GM23338 (cell line): ENCODE measurements at regions not wholly inside any gene's neighbourhood (a gene's known extent, or its start where the extent isn't known, plus 50 kb on each side); places are given as distances from the start of the nearest gene placed in this dataset.

Experiments
- ATAC-seq: fragments of 200-7000 bp; cut with Tn5 transposase; 3 replicates; pipeline ENCODE4 v1.9.1; 2020
- DNase-seq: peaks from one replicate; pipeline ENCODE4 v3.0.0-alpha.2; 2015; ENCODE audit warnings: low spot score
- H2AFZ ChIP-seq: fragments of 200-600 bp; sonication (generic); 2 replicates; pipeline ENCODE4 v1.8.0; 2016; ENCODE audit warnings: antibody characterized with exemption, mild to moderate bottlenecking, moderate library complexity
- H3F3A ChIP-seq: fragments of 200-600 bp; sonication (generic); replicated peaks from 2 replicates; pipeline ENCODE4 v1.8.0; 2017; ENCODE audit warnings: antibody characterized with exemption, mixed run types, low read depth
- H3K27ac ChIP-seq: fragments of 200-600 bp; sonication (generic); 2 replicates; pipeline ENCODE4 v1.6.1; 2016; ENCODE audit warnings: low read depth
- H3K27me3 ChIP-seq: fragments of 200-600 bp; sonication (generic); 2 replicates; pipeline ENCODE4 v1.8.0; 2016; ENCODE audit warnings: mild to moderate bottlenecking, mixed run types, moderate library complexity; ENCODE audit not compliant: insufficient read depth
- H3K36me3 ChIP-seq: fragments of 200-600 bp; sonication (generic); 2 replicates; pipeline ENCODE4 v1.8.0; 2016; ENCODE audit warnings: mild to moderate bottlenecking; ENCODE audit not compliant: insufficient read depth
- H3K4me1 ChIP-seq: fragments of 200-600 bp; sonication (generic); 2 replicates; pipeline ENCODE4 v1.8.0; 2016; ENCODE audit warnings: mild to moderate bottlenecking, moderate library complexity; ENCODE audit not compliant: insufficient read depth
- H3K4me2 ChIP-seq: fragments of 200-600 bp; sonication (generic); 2 replicates; pipeline ENCODE4 v1.7.1; 2017; ENCODE audit warnings: mixed run types
- H3K4me3 ChIP-seq: fragments of 200-600 bp; sonication (generic); 2 replicates; pipeline ENCODE4 v1.6.1; 2016; ENCODE audit warnings: mixed run types
- H3K79me2 ChIP-seq: fragments of 200-600 bp; sonication (generic); replicated peaks from 2 replicates; pipeline ENCODE4 v1.8.0; 2017; ENCODE audit warnings: mild to moderate bottlenecking; ENCODE audit not compliant: insufficient read depth
- H3K9me2 ChIP-seq: fragments of 200-600 bp; sonication (generic); 2 replicates; pipeline ENCODE4 v1.8.0; 2017; ENCODE audit not compliant: insufficient read depth
- H4K20me1 ChIP-seq: fragments of 200-600 bp; sonication (generic); replicated peaks from 2 replicates; pipeline ENCODE4 v1.8.0; 2017; ENCODE audit warnings: mild to moderate bottlenecking; ENCODE audit not compliant: insufficient read depth
- H3K27ac Mint-ChIP-seq: 2 replicates; pipeline ENCODE4 v1.8.0; 2020; ENCODE audit warnings: inconsistent platforms, mild to moderate bottlenecking, moderate library complexity, mixed read lengths
- H3K27me3 Mint-ChIP-seq: 3 replicates; pipeline ENCODE4 v1.8.0; 2022; ENCODE audit warnings: low read depth, mild to moderate bottlenecking, moderate library complexity, mixed read lengths, inconsistent platforms; ENCODE audit not compliant: insufficient read depth, poor library complexity
- H3K36me3 Mint-ChIP-seq: 3 replicates; pipeline ENCODE4 v1.8.0; 2021; ENCODE audit warnings: low read depth, mild to moderate bottlenecking, inconsistent platforms, moderate library complexity, mixed read lengths
- H3K4me1 Mint-ChIP-seq: 3 replicates; pipeline ENCODE4 v1.8.0; 2020; ENCODE audit warnings: mild to moderate bottlenecking, inconsistent platforms, mixed read lengths
- H3K4me3 Mint-ChIP-seq: 3 replicates; pipeline ENCODE4 v1.8.0; 2021; ENCODE audit warnings: moderate library complexity, mild to moderate bottlenecking, inconsistent platforms, mixed read lengths
- H3K9me3 Mint-ChIP-seq: 3 replicates; pipeline ENCODE4 v1.8.0; 2020; ENCODE audit warnings: moderate library complexity, mild to moderate bottlenecking, inconsistent platforms, mixed read lengths
- EZH2 ChIP-seq: fragments of 200-600 bp; sonication (generic); IDR thresholded peaks from one replicate; pipeline ENCODE4 v1.8.0; 2017; ENCODE audit warnings: antibody characterized with exemption, mild to moderate bottlenecking, low read depth; ENCODE audit not compliant: unreplicated experiment
- STAT1 ChIP-seq: IDR thresholded peaks from one replicate; pipeline ENCODE4 v1.6.1; 2016; ENCODE audit warnings: antibody characterized with exemption; ENCODE audit not compliant: unreplicated experiment
- ZNF331 ChIP-seq: fragments of 250-450 bp; sonication (Bioruptor Pico); IDR thresholded peaks from 2 replicates; pipeline ENCODE4 v1.5.0; 2020; ENCODE audit warnings: low read depth, mild to moderate bottlenecking, moderate library complexity
- TF ChIP-seq, protein P1 (sequence below): IDR thresholded peaks from 2 replicates; pipeline ENCODE4 v1.6.1; 2016; ENCODE audit warnings: antibody characterized with exemption
- TF ChIP-seq, protein P2 (sequence below): fragments of 250-450 bp; sonication (Bioruptor Pico); IDR thresholded peaks from 2 replicates; pipeline ENCODE4 v1.5.0; 2020; ENCODE audit warnings: mild to moderate bottlenecking, moderate library complexity
- TF ChIP-seq, protein P3 (sequence below), 2 experiments: fragments of 200-600 bp in 1 of 2; sonication (generic) in 1 of 2; conservative IDR thresholded peaks; 2 replicates each; pipeline versions ENCODE4 v1.5.1 to v1.6.1; 2016 to 2017; ENCODE audit warnings: antibody characterized with exemption in 2 of 2, low read depth in 2 of 2, mild to moderate bottlenecking in 2 of 2, moderate library complexity in 1 of 2
- TF ChIP-seq, protein P4 (sequence below): IDR thresholded peaks from one replicate; pipeline ENCODE4 v1.6.1; 2018; ENCODE audit warnings: antibody characterized with exemption; ENCODE audit not compliant: unreplicated experiment

DNA sequence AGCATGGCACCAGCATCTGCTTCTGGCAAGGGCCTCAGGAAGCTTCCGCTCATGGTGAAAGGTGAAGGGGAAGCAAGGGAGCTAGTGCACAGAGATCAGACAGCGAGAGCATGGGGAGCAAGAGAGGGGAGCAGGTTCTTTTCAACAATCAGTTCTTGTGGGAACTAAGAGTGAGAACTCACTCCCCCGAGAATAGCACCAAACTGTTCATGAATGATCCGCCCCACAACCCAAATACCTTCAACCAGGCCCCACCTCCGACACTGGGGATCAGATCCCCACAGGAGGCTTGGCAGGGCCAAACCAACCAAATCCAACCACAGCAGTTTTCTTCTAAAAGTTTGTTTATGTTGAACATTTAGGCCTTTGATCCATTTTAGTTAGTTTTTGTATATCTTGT lies 69.7 kb upstream of the BHLHE23 start:
- no peak overlapping the region for H3K4me3 ChIP-seq
- Mint-ChIP-seq H3K4me3 (no peak overlapping the region), H3K27ac (no peak overlapping the region), H3K9me3 (peaks cover 12% of the 10 kb centered on the region), H3K36me3 (no peaks in the 10 kb centered on the region), H3K27me3 (peaks cover 25% of the 10 kb centered on the region), H3K4me1 (peaks cover 4% of the 10 kb centered on the region)
- TF ChIP-seq, protein P1, sequence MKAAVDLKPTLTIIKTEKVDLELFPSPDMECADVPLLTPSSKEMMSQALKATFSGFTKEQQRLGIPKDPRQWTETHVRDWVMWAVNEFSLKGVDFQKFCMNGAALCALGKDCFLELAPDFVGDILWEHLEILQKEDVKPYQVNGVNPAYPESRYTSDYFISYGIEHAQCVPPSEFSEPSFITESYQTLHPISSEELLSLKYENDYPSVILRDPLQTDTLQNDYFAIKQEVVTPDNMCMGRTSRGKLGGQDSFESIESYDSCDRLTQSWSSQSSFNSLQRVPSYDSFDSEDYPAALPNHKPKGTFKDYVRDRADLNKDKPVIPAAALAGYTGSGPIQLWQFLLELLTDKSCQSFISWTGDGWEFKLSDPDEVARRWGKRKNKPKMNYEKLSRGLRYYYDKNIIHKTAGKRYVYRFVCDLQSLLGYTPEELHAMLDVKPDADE = no peak
- TF ChIP-seq, protein P2, sequence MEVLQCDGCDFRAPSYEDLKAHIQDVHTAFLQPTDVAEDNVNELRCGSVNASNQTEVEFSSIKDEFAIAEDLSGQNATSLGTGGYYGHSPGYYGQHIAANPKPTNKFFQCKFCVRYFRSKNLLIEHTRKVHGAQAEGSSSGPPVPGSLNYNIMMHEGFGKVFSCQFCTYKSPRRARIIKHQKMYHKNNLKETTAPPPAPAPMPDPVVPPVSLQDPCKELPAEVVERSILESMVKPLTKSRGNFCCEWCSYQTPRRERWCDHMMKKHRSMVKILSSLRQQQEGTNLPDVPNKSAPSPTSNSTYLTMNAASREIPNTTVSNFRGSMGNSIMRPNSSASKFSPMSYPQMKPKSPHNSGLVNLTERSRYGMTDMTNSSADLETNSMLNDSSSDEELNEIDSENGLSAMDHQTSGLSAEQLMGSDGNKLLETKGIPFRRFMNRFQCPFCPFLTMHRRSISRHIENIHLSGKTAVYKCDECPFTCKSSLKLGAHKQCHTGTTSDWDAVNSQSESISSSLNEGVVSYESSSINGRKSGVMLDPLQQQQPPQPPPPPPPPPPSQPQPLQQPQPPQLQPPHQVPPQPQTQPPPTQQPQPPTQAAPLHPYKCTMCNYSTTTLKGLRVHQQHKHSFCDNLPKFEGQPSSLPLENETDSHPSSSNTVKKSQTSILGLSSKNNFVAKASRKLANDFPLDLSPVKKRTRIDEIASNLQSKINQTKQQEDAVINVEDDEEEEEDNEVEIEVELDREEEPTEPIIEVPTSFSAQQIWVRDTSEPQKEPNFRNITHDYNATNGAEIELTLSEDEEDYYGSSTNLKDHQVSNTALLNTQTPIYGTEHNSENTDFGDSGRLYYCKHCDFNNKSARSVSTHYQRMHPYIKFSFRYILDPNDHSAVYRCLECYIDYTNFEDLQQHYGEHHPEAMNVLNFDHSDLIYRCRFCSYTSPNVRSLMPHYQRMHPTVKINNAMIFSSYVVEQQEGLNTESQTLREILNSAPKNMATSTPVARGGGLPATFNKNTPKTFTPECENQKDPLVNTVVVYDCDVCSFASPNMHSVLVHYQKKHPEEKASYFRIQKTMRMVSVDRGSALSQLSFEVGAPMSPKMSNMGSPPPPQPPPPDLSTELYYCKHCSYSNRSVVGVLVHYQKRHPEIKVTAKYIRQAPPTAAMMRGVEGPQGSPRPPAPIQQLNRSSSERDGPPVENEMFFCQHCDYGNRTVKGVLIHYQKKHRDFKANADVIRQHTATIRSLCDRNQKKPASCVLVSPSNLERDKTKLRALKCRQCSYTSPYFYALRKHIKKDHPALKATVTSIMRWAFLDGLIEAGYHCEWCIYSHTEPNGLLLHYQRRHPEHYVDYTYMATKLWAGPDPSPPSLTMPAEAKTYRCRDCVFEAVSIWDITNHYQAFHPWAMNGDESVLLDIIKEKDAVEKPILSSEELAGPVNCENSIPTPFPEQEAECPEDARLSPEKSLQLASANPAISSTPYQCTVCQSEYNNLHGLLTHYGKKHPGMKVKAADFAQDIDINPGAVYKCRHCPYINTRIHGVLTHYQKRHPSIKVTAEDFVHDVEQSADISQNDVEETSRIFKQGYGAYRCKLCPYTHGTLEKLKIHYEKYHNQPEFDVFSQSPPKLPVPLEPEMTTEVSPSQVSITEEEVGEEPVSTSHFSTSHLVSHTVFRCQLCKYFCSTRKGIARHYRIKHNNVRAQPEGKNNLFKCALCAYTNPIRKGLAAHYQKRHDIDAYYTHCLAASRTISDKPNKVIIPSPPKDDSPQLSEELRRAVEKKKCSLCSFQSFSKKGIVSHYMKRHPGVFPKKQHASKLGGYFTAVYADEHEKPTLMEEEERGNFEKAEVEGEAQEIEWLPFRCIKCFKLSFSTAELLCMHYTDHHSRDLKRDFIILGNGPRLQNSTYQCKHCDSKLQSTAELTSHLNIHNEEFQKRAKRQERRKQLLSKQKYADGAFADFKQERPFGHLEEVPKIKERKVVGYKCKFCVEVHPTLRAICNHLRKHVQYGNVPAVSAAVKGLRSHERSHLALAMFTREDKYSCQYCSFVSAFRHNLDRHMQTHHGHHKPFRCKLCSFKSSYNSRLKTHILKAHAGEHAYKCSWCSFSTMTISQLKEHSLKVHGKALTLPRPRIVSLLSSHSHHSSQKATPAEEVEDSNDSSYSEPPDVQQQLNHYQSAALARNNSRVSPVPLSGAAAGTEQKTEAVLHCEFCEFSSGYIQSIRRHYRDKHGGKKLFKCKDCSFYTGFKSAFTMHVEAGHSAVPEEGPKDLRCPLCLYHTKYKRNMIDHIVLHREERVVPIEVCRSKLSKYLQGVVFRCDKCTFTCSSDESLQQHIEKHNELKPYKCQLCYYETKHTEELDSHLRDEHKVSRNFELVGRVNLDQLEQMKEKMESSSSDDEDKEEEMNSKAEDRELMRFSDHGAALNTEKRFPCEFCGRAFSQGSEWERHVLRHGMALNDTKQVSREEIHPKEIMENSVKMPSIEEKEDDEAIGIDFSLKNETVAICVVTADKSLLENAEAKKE (CRISPR knock-in tag) = no peak
- TF ChIP-seq, protein P3, sequence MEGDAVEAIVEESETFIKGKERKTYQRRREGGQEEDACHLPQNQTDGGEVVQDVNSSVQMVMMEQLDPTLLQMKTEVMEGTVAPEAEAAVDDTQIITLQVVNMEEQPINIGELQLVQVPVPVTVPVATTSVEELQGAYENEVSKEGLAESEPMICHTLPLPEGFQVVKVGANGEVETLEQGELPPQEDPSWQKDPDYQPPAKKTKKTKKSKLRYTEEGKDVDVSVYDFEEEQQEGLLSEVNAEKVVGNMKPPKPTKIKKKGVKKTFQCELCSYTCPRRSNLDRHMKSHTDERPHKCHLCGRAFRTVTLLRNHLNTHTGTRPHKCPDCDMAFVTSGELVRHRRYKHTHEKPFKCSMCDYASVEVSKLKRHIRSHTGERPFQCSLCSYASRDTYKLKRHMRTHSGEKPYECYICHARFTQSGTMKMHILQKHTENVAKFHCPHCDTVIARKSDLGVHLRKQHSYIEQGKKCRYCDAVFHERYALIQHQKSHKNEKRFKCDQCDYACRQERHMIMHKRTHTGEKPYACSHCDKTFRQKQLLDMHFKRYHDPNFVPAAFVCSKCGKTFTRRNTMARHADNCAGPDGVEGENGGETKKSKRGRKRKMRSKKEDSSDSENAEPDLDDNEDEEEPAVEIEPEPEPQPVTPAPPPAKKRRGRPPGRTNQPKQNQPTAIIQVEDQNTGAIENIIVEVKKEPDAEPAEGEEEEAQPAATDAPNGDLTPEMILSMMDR (conservative IDR thresholded peaks at IDR 0.05; ENCODE audit: low read depth in 2 of 2) = no peak
- TF ChIP-seq, protein P4, sequence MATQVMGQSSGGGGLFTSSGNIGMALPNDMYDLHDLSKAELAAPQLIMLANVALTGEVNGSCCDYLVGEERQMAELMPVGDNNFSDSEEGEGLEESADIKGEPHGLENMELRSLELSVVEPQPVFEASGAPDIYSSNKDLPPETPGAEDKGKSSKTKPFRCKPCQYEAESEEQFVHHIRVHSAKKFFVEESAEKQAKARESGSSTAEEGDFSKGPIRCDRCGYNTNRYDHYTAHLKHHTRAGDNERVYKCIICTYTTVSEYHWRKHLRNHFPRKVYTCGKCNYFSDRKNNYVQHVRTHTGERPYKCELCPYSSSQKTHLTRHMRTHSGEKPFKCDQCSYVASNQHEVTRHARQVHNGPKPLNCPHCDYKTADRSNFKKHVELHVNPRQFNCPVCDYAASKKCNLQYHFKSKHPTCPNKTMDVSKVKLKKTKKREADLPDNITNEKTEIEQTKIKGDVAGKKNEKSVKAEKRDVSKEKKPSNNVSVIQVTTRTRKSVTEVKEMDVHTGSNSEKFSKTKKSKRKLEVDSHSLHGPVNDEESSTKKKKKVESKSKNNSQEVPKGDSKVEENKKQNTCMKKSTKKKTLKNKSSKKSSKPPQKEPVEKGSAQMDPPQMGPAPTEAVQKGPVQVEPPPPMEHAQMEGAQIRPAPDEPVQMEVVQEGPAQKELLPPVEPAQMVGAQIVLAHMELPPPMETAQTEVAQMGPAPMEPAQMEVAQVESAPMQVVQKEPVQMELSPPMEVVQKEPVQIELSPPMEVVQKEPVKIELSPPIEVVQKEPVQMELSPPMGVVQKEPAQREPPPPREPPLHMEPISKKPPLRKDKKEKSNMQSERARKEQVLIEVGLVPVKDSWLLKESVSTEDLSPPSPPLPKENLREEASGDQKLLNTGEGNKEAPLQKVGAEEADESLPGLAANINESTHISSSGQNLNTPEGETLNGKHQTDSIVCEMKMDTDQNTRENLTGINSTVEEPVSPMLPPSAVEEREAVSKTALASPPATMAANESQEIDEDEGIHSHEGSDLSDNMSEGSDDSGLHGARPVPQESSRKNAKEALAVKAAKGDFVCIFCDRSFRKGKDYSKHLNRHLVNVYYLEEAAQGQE = no peak
- TF ChIP-seq EZH2 (no peak), STAT1 (no peak), ZNF331 (CRISPR knock-in tag) (no peak)
- H3K27me3 ChIP-seq = peaks cover 20% of the 10 kb centered on the region
- H3K27ac ChIP-seq = no peak overlapping the region
- no peaks in the 10 kb centered on the region for H3K36me3 ChIP-seq
- H3K4me1 ChIP-seq = peaks cover 8% of the 10 kb centered on the region; the same call in 1 of the 2 replicates
- no peaks in the 10 kb centered on the region for H3F3A ChIP-seq
- DNase-seq (no peak), ATAC-seq (no peak)
- no peak overlapping the region for H2AFZ ChIP-seq
- no peaks in the 10 kb centered on the region for H3K79me2 ChIP-seq
- no peak overlapping the region for H3K4me2 ChIP-seq
- no peaks in the 10 kb centered on the region for H3K9me2 ChIP-seq
- 0 out of 2 replicates have a peak, but pooled peaks cover 4% of the 10 kb centered on the region for H4K20me1 ChIP-seq
